Endothelial cell of hepatic sinusoid (primary cell): ENCODE measurements at regions not wholly inside any gene's neighbourhood (a gene's known extent, or its start where the extent isn't known, plus 50 kb on each side); places are given as distances from the start of the nearest gene placed in this dataset.
"Not testable (repeated sequence)": the region's sequence is repeated elsewhere in the genome, so short reads cannot be mapped to it uniquely, and the experiment has no call there.

Source experiments
- in situ Hi-C: cut with HindIII; loops from 2 replicates; pipeline ENCODE4 v1.10.0; 2017; ENCODE audit warnings: low sequenced_read_pairs

GRCh38 chrX:39262641-39263040 is 461.4 kb downstream of the MID1IP1 start:
- in situ Hi-C loops: no loop called here

- in situ Hi-C loops: no loop called here
Observed at GRCh38 chrX:39264023-39264422, 462.8 kb downstream of the MID1IP1 start.

- in situ Hi-C loops: loop anchor here (5.0 kb wide), 1 partner anchor 35 kb away; no protein-coding TSS in a partner anchor
Observed at GRCh38 chrX:39267176-39267575, 465.9 kb downstream of the MID1IP1 start.

GRCh38 chrX:39268207-39268606 is 466.9 kb downstream of the MID1IP1 start:
- in situ Hi-C loops: loop anchor here (5.0 kb wide), 1 partner anchor 34 kb away; no protein-coding TSS in a partner anchor

GRCh38 chrX:39275500-39276068 is 474.3 kb downstream of the MID1IP1 start:
- in situ Hi-C loops: no loop called here

- in situ Hi-C loops: not testable (repeated sequence)
Observed at GRCh38 chrX:39277685-39278390, 476.6 kb downstream of the MID1IP1 start.

GRCh38 chrX:39283239-39283638 is 482.0 kb downstream of the MID1IP1 start:
- in situ Hi-C loops: no loop called here

- in situ Hi-C loops: no loop called here
Observed at GRCh38 chrX:39288592-39288991, 487.3 kb downstream of the MID1IP1 start.

- in situ Hi-C loops: no loop called here
Observed at GRCh38 chrX:39289827-39290226, 488.6 kb downstream of the MID1IP1 start.

GRCh38 chrX:39293203-39293602 is 491.9 kb downstream of the MID1IP1 start:
- in situ Hi-C loops: no loop called here

- in situ Hi-C loops: no loop called here
Observed at GRCh38 chrX:39296472-39296871, 495.2 kb downstream of the MID1IP1 start.

GRCh38 chrX:39298821-39299220 is 497.6 kb downstream of the MID1IP1 start:
- in situ Hi-C loops: no loop called here

GRCh38 chrX:39299615-39300014 is 498.4 kb downstream of the MID1IP1 start:
- in situ Hi-C loops: loop anchor here (5.0 kb wide), 1 partner anchor 32 kb away; no protein-coding TSS in a partner anchor

GRCh38 chrX:39301036-39301435 is 499.8 kb downstream of the MID1IP1 start:
- in situ Hi-C loops: loop anchor here (5.0 kb wide), 1 partner anchor 34 kb away; no protein-coding TSS in a partner anchor

GRCh38 chrX:39302838-39303237 is 501.6 kb downstream of the MID1IP1 start:
- in situ Hi-C loops: loop anchor here (5.0 kb wide), 1 partner anchor 36 kb away; no protein-coding TSS in a partner anchor

GRCh38 chrX:39304746-39305145 is 503.5 kb downstream of the MID1IP1 start:
- in situ Hi-C loops: loop anchor here (5.0 kb wide), 1 partner anchor 37 kb away; no protein-coding TSS in a partner anchor

GRCh38 chrX:39307488-39307887 is 506.2 kb downstream of the MID1IP1 start:
- in situ Hi-C loops: no loop called here

GRCh38 chrX:39308126-39308525 is 506.9 kb downstream of the MID1IP1 start:
- in situ Hi-C loops: no loop called here

- in situ Hi-C loops: no loop called here
Observed at GRCh38 chrX:39309018-39309635, 507.9 kb downstream of the MID1IP1 start.

GRCh38 chrX:39309721-39310152 is 508.5 kb downstream of the MID1IP1 start:
- in situ Hi-C loops: loop anchor here (5.0 kb wide), 2 partner anchors 53 to 62 kb away; no protein-coding TSS in a partner anchor

GRCh38 chrX:39310891-39311290 is 509.6 kb downstream of the MID1IP1 start:
- in situ Hi-C loops: loop anchor here (5.0 kb wide), 2 partner anchors 51 to 64 kb away; no protein-coding TSS in a partner anchor
